IMR-90 (cell line): ENCODE measurements at regions not wholly inside any gene's neighbourhood (a gene's known extent, or its start where the extent isn't known, plus 50 kb on each side); places are given as distances from the start of the nearest gene placed in this dataset.

Source experiments
- ATAC-seq: fragments of 200-7000 bp; cut with Tn5 transposase; 2 replicates; pipeline ENCODE4 v1.9.1; 2020; ENCODE audit warnings: low read depth, mild to moderate bottlenecking, moderate library complexity
- BruUV-seq: library from RNA; stranded (reverse); fragments of 400-500 nt; replicated peaks from 2 replicates; lab custom pipeline; 2021; lab: Mats Ljungman, UMichigan
- CTCF ChIA-PET: fragments of 300-600 bp; formaldehyde crosslinking; extraction: SDS; loops from one replicate; lab custom pipeline; 2021; ENCODE audit warnings: antibody characterized with exemption; lab: Yijun Ruan, JAX
- POLR2A ChIA-PET: fragments of 300-600 bp; sonication (Branson Sonifier 250); formaldehyde crosslinking; loops from one replicate; lab custom pipeline; 2022; ENCODE audit warnings: antibody characterized with exemption; ENCODE audit not compliant: unreplicated experiment; lab: Charles Lee
- DNase-seq: peaks from one replicate; pipeline ENCODE4 v3.0.0; 2013
- H2AFZ ChIP-seq: replicated peaks from 2 replicates; pipeline ENCODE3; 2013; ENCODE audit warnings: low read length, mild to moderate bottlenecking; ENCODE audit not compliant: poor library complexity
- H2AK5ac ChIP-seq: 2 replicates; pipeline ENCODE4 v1.6.1; 2013; ENCODE audit warnings: low read depth, low read length, inconsistent platforms
- H2AK9ac ChIP-seq: replicated peaks from 2 replicates; pipeline ENCODE3; 2013; ENCODE audit warnings: mild to moderate bottlenecking, low read depth, low read length, moderate library complexity; ENCODE audit not compliant: poor library complexity
- H2BK120ac ChIP-seq: 2 replicates; pipeline ENCODE4 v1.6.1; 2013; ENCODE audit warnings: low read depth, low read length, inconsistent platforms
- H2BK15ac ChIP-seq: 3 replicates; pipeline ENCODE4 v1.6.1; 2013; ENCODE audit warnings: low read depth, low read length, inconsistent platforms
- H2BK20ac ChIP-seq: 2 replicates; pipeline ENCODE4 v1.6.1; 2013; ENCODE audit warnings: low read depth, mild to moderate bottlenecking, inconsistent platforms, low read length, moderate library complexity
- H2BK5ac ChIP-seq: 2 replicates; pipeline ENCODE4 v1.6.1; 2013; ENCODE audit warnings: mild to moderate bottlenecking, low read depth, low read length, inconsistent platforms; ENCODE audit not compliant: poor library complexity, severe bottlenecking
- H3K14ac ChIP-seq: replicated peaks from 2 replicates; pipeline ENCODE4 v1.6.1; 2013; ENCODE audit warnings: low read depth, low read length, inconsistent platforms
- H3K18ac ChIP-seq: 2 replicates; pipeline ENCODE4 v1.6.1; 2013; ENCODE audit warnings: low read depth, low read length, control low read depth
- H3K23ac ChIP-seq: 2 replicates; pipeline ENCODE4 v1.6.1; 2013; ENCODE audit warnings: low read depth, low read length, inconsistent platforms
- H3K27ac ChIP-seq: 2 replicates; pipeline ENCODE4 v1.5.1; 2013; ENCODE audit warnings: mild to moderate bottlenecking, control low read depth, low read length; ENCODE audit not compliant: insufficient read depth
- H3K27me3 ChIP-seq: 2 replicates; pipeline ENCODE4 v1.6.1; 2013; ENCODE audit warnings: low read length; ENCODE audit not compliant: control insufficient read depth, insufficient read depth
- H3K36me3 ChIP-seq: 2 replicates; pipeline ENCODE4 v1.6.1; 2013; ENCODE audit warnings: low read length, mixed read lengths; ENCODE audit not compliant: control insufficient read depth, insufficient read depth
- H3K4ac ChIP-seq: 2 replicates; pipeline ENCODE4 v1.6.1; 2013; ENCODE audit warnings: low read depth, low read length, inconsistent platforms
- H3K4me1 ChIP-seq: 2 replicates; pipeline ENCODE4 v1.6.1; 2013; ENCODE audit warnings: low read length, mixed read lengths; ENCODE audit not compliant: control insufficient read depth, insufficient read depth
- H3K4me2 ChIP-seq: 2 replicates; pipeline ENCODE4 v1.6.1; 2013; ENCODE audit warnings: low read depth, mild to moderate bottlenecking, control low read depth, low read length, moderate library complexity
- H3K4me3 ChIP-seq: 2 replicates; pipeline ENCODE4 v1.5.1; 2013; ENCODE audit warnings: low read depth, mild to moderate bottlenecking, control low read depth, low read length, moderate library complexity; ENCODE audit not compliant: insufficient read depth
- H3K56ac ChIP-seq: 2 replicates; pipeline ENCODE4 v1.6.1; 2013; ENCODE audit warnings: low read length, inconsistent platforms; ENCODE audit not compliant: insufficient read depth; ENCODE audit errors: extremely low read depth
- H3K79me1 ChIP-seq, 2 experiments: 2 replicates each; pipeline ENCODE4 v1.6.1; 2013; ENCODE audit warnings: low read length in 2 of 2, inconsistent platforms in 1 of 2, low read depth in 1 of 2
- H3K9ac ChIP-seq: 2 replicates; pipeline ENCODE4 v1.6.1; 2013; ENCODE audit warnings: low read depth, low read length, control low read depth
- H3K9me1 ChIP-seq: 2 replicates; pipeline ENCODE4 v1.6.1; 2013; ENCODE audit warnings: low read length, inconsistent platforms; ENCODE audit not compliant: insufficient read depth
- H3K9me3 ChIP-seq: 2 replicates; pipeline ENCODE4 v1.6.1; 2013; ENCODE audit warnings: low read length; ENCODE audit not compliant: control insufficient read depth, insufficient read depth
- H4K20me1 ChIP-seq: 2 replicates; pipeline ENCODE4 v1.6.1; 2013; ENCODE audit warnings: low read length, inconsistent platforms; ENCODE audit not compliant: insufficient read depth
- H4K5ac ChIP-seq: 2 replicates; pipeline ENCODE4 v1.6.1; 2013; ENCODE audit warnings: mild to moderate bottlenecking, low read depth, low read length, control low read depth
- H4K8ac ChIP-seq, 2 experiments: 2 replicates each; pipeline ENCODE4 v1.6.1; 2013; ENCODE audit warnings: low read depth in 2 of 2, low read length in 2 of 2, control low read depth in 1 of 2, inconsistent platforms in 1 of 2
- H4K91ac ChIP-seq: 2 replicates; pipeline ENCODE4 v1.6.1; 2013; ENCODE audit warnings: low read depth, low read length, inconsistent platforms; ENCODE audit not compliant: insufficient read depth
- CEBPB ChIP-seq: IDR thresholded peaks from 2 replicates; pipeline ENCODE4 v1.6.1; 2012; ENCODE audit warnings: low read depth, low read length, improper control_type of control experiment
- WGBS, 2 experiments: methylation state at CpG; one replicate each; pipeline versions ENCODE4 v1.1.5 to v1.1.7; 2013; ENCODE audit warnings: missing lambda C conversion rate in 2 of 2; ENCODE audit not compliant: insufficient read length in 1 of 2; ENCODE audit errors: extremely low coverage in 2 of 2; 5-methylcytosine and 5-hydroxymethylcytosine counted together
- dilution Hi-C: fragments of 300-500 bp; cut with HindIII; formaldehyde crosslinking; loops from one replicate; pipeline ENCODE4 v1.14.3; 2018; ENCODE audit warnings: low sequenced_read_pairs; ENCODE audit not compliant: unreplicated experiment
- in situ Hi-C: fragments of 300-500 bp; cut with MboI; formaldehyde crosslinking; loops from 3 replicates; pipeline ENCODE4 v1.14.3; 2019; ENCODE audit warnings: low sequenced_read_pairs, inconsistent platforms, mixed read lengths
- intact Hi-C: fragments of 100-400 bp; cut with micrococcal nuclease; formaldehyde crosslinking; loops from 2 replicates; pipeline ENCODE4 v1.10.0; 2022

DNA sequence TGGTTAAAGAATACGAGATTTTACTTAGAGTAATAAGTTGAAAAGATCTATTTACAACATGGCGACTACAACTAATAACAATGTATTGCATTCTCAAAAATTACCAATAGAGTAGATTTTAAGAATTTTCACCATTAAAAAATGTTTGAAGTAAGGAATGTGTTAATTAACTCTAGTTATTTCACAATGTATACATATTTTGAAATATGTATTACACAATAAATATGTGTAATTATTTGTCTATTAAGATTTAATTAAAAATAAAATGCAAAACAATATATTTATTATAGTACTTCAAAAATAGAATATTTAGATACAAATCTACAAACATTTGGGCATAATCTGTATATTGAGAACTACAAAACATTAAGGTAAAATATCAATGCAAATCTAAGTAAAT, 1326.3 kb upstream of the CDH6 start:
- POLR2A ChIA-PET = no interaction called here

More for the DNA sequence above, 1326.3 kb upstream of the CDH6 start:
- Histone ChIP-seq H3K14ac (no peak overlapping the region), H3K4me1 (no peaks in the 10 kb centered on the region), H2BK120ac (no peak overlapping the region), H4K8ac (no peak overlapping the region), H2BK20ac (no peak overlapping the region), H3K27ac (no peak overlapping the region), H3K9me3 (no peaks in the 10 kb centered on the region), H2AK9ac (no peak overlapping the region), H3K4me2 (no peak overlapping the region), H3K9me1 (no peaks in the 10 kb centered on the region), H3K4ac (no peak overlapping the region), H3K23ac (no peak overlapping the region), H3K36me3 (no peaks in the 10 kb centered on the region), H3K56ac (no peak overlapping the region), H3K79me1 (no peaks in the 10 kb centered on the region), H3K27me3 (no peaks in the 10 kb centered on the region), H4K91ac (no peak overlapping the region), H3K9ac (no peak overlapping the region), H2AK5ac (no peak overlapping the region), H3K18ac (no peak overlapping the region), H4K5ac (no peak overlapping the region), H2BK5ac (no peak overlapping the region), H2BK15ac (no peak overlapping the region), H2AFZ (no peak overlapping the region), H4K20me1 (no peaks in the 10 kb centered on the region), H3K4me3 (no peak overlapping the region)
- no peak for TF ChIP-seq CEBPB
- CTCF ChIA-PET = no interaction called here
- dilution Hi-C loops (no loop called here), intact Hi-C loops (no loop called here), in situ Hi-C loops (no loop called here)
- BruUV-seq = no TSS peak
- no CpG with 5 or more reads among the region's 2 CpGs for WGBS, 2 experiments
- ATAC-seq (no peak), DNase-seq (no peak)
